ENCODE measurements at regions not wholly inside any gene's neighbourhood (a gene's known extent, or its start where the extent isn't known, plus 50 kb on each side); places are given as distances from the start of the nearest gene placed in this dataset.

DNA sequence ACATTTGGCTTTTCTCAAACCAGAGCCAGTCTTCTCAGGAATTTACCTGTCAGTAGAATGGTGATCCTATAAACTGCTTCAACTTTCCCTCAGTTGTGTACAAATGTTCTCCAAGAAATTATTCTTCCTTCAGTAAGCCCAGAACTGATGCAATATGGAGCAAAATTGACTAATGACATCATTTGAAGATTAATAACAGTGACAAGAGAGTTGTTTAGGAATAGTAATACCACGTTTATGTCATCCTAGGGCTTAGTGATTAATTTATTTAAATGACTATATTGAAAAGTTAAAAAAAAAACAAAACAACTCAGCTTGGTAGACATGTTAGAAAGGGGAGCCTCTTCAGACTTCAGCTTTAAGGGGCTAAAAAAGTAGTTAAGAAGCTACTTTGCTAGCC is 933.2 kb downstream of the GATA3 start:
- TF ChIP-seq, protein P1, sequence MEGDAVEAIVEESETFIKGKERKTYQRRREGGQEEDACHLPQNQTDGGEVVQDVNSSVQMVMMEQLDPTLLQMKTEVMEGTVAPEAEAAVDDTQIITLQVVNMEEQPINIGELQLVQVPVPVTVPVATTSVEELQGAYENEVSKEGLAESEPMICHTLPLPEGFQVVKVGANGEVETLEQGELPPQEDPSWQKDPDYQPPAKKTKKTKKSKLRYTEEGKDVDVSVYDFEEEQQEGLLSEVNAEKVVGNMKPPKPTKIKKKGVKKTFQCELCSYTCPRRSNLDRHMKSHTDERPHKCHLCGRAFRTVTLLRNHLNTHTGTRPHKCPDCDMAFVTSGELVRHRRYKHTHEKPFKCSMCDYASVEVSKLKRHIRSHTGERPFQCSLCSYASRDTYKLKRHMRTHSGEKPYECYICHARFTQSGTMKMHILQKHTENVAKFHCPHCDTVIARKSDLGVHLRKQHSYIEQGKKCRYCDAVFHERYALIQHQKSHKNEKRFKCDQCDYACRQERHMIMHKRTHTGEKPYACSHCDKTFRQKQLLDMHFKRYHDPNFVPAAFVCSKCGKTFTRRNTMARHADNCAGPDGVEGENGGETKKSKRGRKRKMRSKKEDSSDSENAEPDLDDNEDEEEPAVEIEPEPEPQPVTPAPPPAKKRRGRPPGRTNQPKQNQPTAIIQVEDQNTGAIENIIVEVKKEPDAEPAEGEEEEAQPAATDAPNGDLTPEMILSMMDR (IDR thresholded peaks at IDR 0.05; ENCODE audit: low read depth, low read length, missing input control), result no peak
- TF ChIP-seq, protein P2, sequence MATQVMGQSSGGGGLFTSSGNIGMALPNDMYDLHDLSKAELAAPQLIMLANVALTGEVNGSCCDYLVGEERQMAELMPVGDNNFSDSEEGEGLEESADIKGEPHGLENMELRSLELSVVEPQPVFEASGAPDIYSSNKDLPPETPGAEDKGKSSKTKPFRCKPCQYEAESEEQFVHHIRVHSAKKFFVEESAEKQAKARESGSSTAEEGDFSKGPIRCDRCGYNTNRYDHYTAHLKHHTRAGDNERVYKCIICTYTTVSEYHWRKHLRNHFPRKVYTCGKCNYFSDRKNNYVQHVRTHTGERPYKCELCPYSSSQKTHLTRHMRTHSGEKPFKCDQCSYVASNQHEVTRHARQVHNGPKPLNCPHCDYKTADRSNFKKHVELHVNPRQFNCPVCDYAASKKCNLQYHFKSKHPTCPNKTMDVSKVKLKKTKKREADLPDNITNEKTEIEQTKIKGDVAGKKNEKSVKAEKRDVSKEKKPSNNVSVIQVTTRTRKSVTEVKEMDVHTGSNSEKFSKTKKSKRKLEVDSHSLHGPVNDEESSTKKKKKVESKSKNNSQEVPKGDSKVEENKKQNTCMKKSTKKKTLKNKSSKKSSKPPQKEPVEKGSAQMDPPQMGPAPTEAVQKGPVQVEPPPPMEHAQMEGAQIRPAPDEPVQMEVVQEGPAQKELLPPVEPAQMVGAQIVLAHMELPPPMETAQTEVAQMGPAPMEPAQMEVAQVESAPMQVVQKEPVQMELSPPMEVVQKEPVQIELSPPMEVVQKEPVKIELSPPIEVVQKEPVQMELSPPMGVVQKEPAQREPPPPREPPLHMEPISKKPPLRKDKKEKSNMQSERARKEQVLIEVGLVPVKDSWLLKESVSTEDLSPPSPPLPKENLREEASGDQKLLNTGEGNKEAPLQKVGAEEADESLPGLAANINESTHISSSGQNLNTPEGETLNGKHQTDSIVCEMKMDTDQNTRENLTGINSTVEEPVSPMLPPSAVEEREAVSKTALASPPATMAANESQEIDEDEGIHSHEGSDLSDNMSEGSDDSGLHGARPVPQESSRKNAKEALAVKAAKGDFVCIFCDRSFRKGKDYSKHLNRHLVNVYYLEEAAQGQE (IDR thresholded peaks at IDR 0.05), result no peak
- no peak for TF ChIP-seq NR2F2 (IDR thresholded peaks at IDR 0.05)
- no peak for TF ChIP-seq TAF1 (conservative IDR thresholded peaks at IDR 0.05)
- TF ChIP-seq, protein P3, sequence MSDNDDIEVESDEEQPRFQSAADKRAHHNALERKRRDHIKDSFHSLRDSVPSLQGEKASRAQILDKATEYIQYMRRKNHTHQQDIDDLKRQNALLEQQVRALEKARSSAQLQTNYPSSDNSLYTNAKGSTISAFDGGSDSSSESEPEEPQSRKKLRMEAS (IDR thresholded peaks at IDR 0.05), result no peak
- no peak for TF ChIP-seq JUND (IDR thresholded peaks at IDR 0.05)
- no peak for TF ChIP-seq SP1 (IDR thresholded peaks at IDR 0.05)
